ENCODE measurements at regions not wholly inside any gene's neighbourhood (a gene's known extent, or its start where the extent isn't known, plus 50 kb on each side); places are given as distances from the start of the nearest gene placed in this dataset.

GRCh38 chr3:35404571-35404970 is 234.8 kb upstream of the ARPP21 start:
- TF ChIP-seq CTCF (IDR thresholded peaks at IDR 0.05): no peak
- TF ChIP-seq POLR2A (IDR thresholded peaks at IDR 0.05): no peak
